GM21723 (cell line): ENCODE measurements at regions not wholly inside any gene's neighbourhood (a gene's known extent, or its start where the extent isn't known, plus 50 kb on each side); places are given as distances from the start of the nearest gene placed in this dataset.

Experiments used
- ATAC-seq: cut with Tn5 transposase; IDR thresholded peaks from one replicate; pipeline ENCODE4 v1.9.1; 2021; ENCODE audit warnings: mild to moderate bottlenecking, moderate library complexity; ENCODE audit not compliant: unreplicated experiment

- peak; percentile 98 for ATAC-seq
These were observed 165.9 kb upstream of the TANK start for GRCh38 chr2:160994141-160995002.

GRCh38 chr2:160996584-160996983 lies 163.6 kb upstream of the TANK start:
- no peak for ATAC-seq

GRCh38 chr2:161004379-161004778 lies 155.8 kb upstream of the TANK start:
- ATAC-seq = no peak

- ATAC-seq = no peak
These were observed 155.1 kb upstream of the TANK start for GRCh38 chr2:161005170-161005569.

GRCh38 chr2:161008311-161008710 lies 151.9 kb upstream of the TANK start:
- no peak for ATAC-seq

- ATAC-seq = no peak
These were observed 149.7 kb upstream of the TANK start for GRCh38 chr2:161010503-161011015.

- no peak for ATAC-seq
These were observed 142.3 kb upstream of the TANK start for GRCh38 chr2:161017780-161018470.

GRCh38 chr2:161019311-161019710 lies 140.9 kb upstream of the TANK start:
- ATAC-seq = no peak

GRCh38 chr2:161020437-161020836 lies 139.8 kb upstream of the TANK start:
- ATAC-seq = no peak

- ATAC-seq = no peak
These were observed 131.6 kb upstream of the TANK start for GRCh38 chr2:161028581-161028980.

GRCh38 chr2:161029321-161029720 lies 130.9 kb upstream of the TANK start:
- no peak for ATAC-seq

- ATAC-seq = no peak
These were observed 129.8 kb upstream of the TANK start for GRCh38 chr2:161030260-161031063.

GRCh38 chr2:161031511-161031910 lies 128.7 kb upstream of the TANK start:
- no peak for ATAC-seq

- no peak for ATAC-seq
These were observed 127.6 kb upstream of the TANK start for GRCh38 chr2:161032635-161033034.

GRCh38 chr2:161033059-161033660 lies 127.1 kb upstream of the TANK start:
- no peak for ATAC-seq

GRCh38 chr2:161036926-161037325 lies 123.3 kb upstream of the TANK start:
- no peak for ATAC-seq

- ATAC-seq = no peak
These were observed 121.2 kb upstream of the TANK start for GRCh38 chr2:161039071-161039470.

GRCh38 chr2:161041356-161041755 lies 118.9 kb upstream of the TANK start:
- ATAC-seq = no peak

GRCh38 chr2:161042990-161043625 lies 117.1 kb upstream of the TANK start:
- no peak for ATAC-seq

GRCh38 chr2:161044095-161044865 lies 115.9 kb upstream of the TANK start:
- ATAC-seq = no peak
